ENCODE measurements at regions not wholly inside any gene's neighbourhood (a gene's known extent, or its start where the extent isn't known, plus 50 kb on each side); places are given as distances from the start of the nearest gene placed in this dataset.
"Not testable (repeated sequence)": the region's sequence is repeated elsewhere in the genome, so short reads cannot be mapped to it uniquely, and the experiment has no call there.

GRCh38 chr3:162369306-162369705 is 872.7 kb downstream of the OTOL1 start:
- Histone ChIP-seq H3K4me3 (ENCODE audit: low read length in 2 of 2) (no peak overlapping the region), H3K27ac (ENCODE audit: low read depth in 2 of 2, low read length in 2 of 2) (no peak overlapping the region), H3K9ac (ENCODE audit: low read depth in 1 of 2, low read length in 2 of 2) (no peak overlapping the region), H3K9me3 (ENCODE audit: control insufficient read depth in 2 of 2, low read length in 2 of 2) (no peaks in the 10 kb centered on the region), H3K36me3 (ENCODE audit: control insufficient read depth in 2 of 2, insufficient read depth in 2 of 2, low read length in 2 of 2) (no peaks in the 10 kb centered on the region), H3K4me1 (ENCODE audit: control insufficient read depth in 2 of 2, insufficient read depth in 2 of 2, low read length in 2 of 2) (no peaks in the 10 kb centered on the region), H3K27me3 (ENCODE audit: control insufficient read depth in 2 of 2, insufficient read depth in 2 of 2, low read length in 2 of 2) (no peaks in the 10 kb centered on the region)

GRCh38 chr3:162370141-162370540 is 873.5 kb downstream of the OTOL1 start:
- Histone ChIP-seq H3K27ac (ENCODE audit: low read depth in 2 of 2, low read length in 2 of 2) (no peak overlapping the region), H3K27me3 (ENCODE audit: control insufficient read depth in 2 of 2, insufficient read depth in 2 of 2, low read length in 2 of 2) (no peaks in the 10 kb centered on the region), H3K9me3 (ENCODE audit: control insufficient read depth in 2 of 2, low read length in 2 of 2) (no peaks in the 10 kb centered on the region), H3K4me1 (ENCODE audit: control insufficient read depth in 2 of 2, insufficient read depth in 2 of 2, low read length in 2 of 2) (no peaks in the 10 kb centered on the region), H3K36me3 (ENCODE audit: control insufficient read depth in 2 of 2, insufficient read depth in 2 of 2, low read length in 2 of 2) (no peaks in the 10 kb centered on the region), H3K4me3 (ENCODE audit: low read length in 2 of 2) (no peak overlapping the region), H3K9ac (ENCODE audit: low read depth in 1 of 2, low read length in 2 of 2) (no peak overlapping the region)

GRCh38 chr3:162376761-162377160 is 880.2 kb downstream of the OTOL1 start:
- Histone ChIP-seq H3K36me3 (ENCODE audit: control insufficient read depth in 2 of 2, insufficient read depth in 2 of 2, low read length in 2 of 2) (no peaks in the 10 kb centered on the region), H3K9ac (ENCODE audit: low read depth in 1 of 2, low read length in 2 of 2) (no peak overlapping the region), H3K4me1 (ENCODE audit: control insufficient read depth in 2 of 2, insufficient read depth in 2 of 2, low read length in 2 of 2) (no peaks in the 10 kb centered on the region), H3K4me3 (ENCODE audit: low read length in 2 of 2) (no peak overlapping the region), H3K27me3 (ENCODE audit: control insufficient read depth in 2 of 2, insufficient read depth in 2 of 2, low read length in 2 of 2) (no peaks in the 10 kb centered on the region), H3K9me3 (ENCODE audit: control insufficient read depth in 2 of 2, low read length in 2 of 2) (no peaks in the 10 kb centered on the region), H3K27ac (ENCODE audit: low read depth in 2 of 2, low read length in 2 of 2) (no peak overlapping the region)

GRCh38 chr3:162377608-162378007 is 881.0 kb downstream of the OTOL1 start:
- Histone ChIP-seq H3K27ac (ENCODE audit: low read depth in 2 of 2, low read length in 2 of 2) (no peak overlapping the region), H3K27me3 (ENCODE audit: control insufficient read depth in 2 of 2, insufficient read depth in 2 of 2, low read length in 2 of 2) (no peaks in the 10 kb centered on the region), H3K9me3 (ENCODE audit: control insufficient read depth in 2 of 2, low read length in 2 of 2) (no peaks in the 10 kb centered on the region), H3K4me1 (ENCODE audit: control insufficient read depth in 2 of 2, insufficient read depth in 2 of 2, low read length in 2 of 2) (no peaks in the 10 kb centered on the region), H3K9ac (ENCODE audit: low read depth in 1 of 2, low read length in 2 of 2) (no peak overlapping the region), H3K4me3 (ENCODE audit: low read length in 2 of 2) (no peak overlapping the region), H3K36me3 (ENCODE audit: control insufficient read depth in 2 of 2, insufficient read depth in 2 of 2, low read length in 2 of 2) (no peaks in the 10 kb centered on the region)

DNA sequence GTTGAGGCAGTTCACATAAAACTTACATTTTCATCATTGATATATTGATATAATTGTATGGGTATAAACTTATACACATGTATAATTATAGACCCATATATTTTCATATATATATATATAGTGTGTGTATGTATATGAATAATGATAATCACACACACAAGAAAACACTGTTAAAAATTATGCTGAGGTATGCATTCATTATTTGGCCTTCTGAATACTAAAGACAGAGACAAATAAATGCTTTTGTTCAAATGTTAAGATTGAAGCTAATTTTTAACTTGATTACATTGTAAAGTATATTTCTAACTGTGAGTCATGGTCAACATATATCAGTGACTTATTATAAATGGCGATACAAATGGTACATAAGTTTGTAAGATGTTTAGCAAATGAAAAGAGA is 888.8 kb downstream of the OTOL1 start:
- Histone ChIP-seq H3K27ac (ENCODE audit: low read depth in 2 of 2, low read length in 2 of 2) (no peak overlapping the region), H3K9ac (ENCODE audit: low read depth in 1 of 2, low read length in 2 of 2) (no peak overlapping the region), H3K4me3 (ENCODE audit: low read length in 2 of 2) (no peak overlapping the region), H3K4me1 (ENCODE audit: control insufficient read depth in 2 of 2, insufficient read depth in 2 of 2, low read length in 2 of 2) (no peaks in the 10 kb centered on the region), H3K36me3 (ENCODE audit: control insufficient read depth in 2 of 2, insufficient read depth in 2 of 2, low read length in 2 of 2) (no peaks in the 10 kb centered on the region), H3K27me3 (ENCODE audit: control insufficient read depth in 2 of 2, insufficient read depth in 2 of 2, low read length in 2 of 2) (no peaks in the 10 kb centered on the region), H3K9me3 (ENCODE audit: control insufficient read depth in 2 of 2, low read length in 2 of 2) (no peaks in the 10 kb centered on the region)

DNA sequence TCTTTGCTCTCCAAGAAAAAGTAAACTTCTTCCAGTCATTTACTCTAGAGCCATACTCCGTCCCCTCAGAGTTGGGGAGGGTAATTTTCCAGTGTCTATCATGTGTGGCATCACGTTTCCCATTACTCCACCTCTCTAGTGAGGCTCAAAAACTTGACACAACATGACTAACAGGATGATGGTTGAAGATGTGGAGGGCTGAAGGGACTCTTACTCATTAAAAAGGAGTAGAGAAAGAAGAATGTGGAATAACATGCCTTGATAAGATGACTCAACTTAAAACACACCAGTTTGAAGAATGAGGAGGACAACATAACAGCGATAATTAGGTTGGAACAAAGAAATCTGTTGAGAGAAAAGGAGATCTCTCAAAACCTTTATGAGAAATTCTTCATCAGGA is 894.3 kb downstream of the OTOL1 start:
- Histone ChIP-seq H3K4me3 (ENCODE audit: low read length in 2 of 2) (no peak overlapping the region), H3K36me3 (ENCODE audit: control insufficient read depth in 2 of 2, insufficient read depth in 2 of 2, low read length in 2 of 2) (no peaks in the 10 kb centered on the region), H3K27ac (ENCODE audit: low read depth in 2 of 2, low read length in 2 of 2) (no peak overlapping the region), H3K9ac (ENCODE audit: low read depth in 1 of 2, low read length in 2 of 2) (no peak overlapping the region), H3K27me3 (ENCODE audit: control insufficient read depth in 2 of 2, insufficient read depth in 2 of 2, low read length in 2 of 2) (no peaks in the 10 kb centered on the region), H3K9me3 (ENCODE audit: control insufficient read depth in 2 of 2, low read length in 2 of 2) (no peaks in the 10 kb centered on the region), H3K4me1 (ENCODE audit: control insufficient read depth in 2 of 2, insufficient read depth in 2 of 2, low read length in 2 of 2) (no peaks in the 10 kb centered on the region)

GRCh38 chr3:162391301-162391700 is 894.7 kb downstream of the OTOL1 start:
- no peaks in the 10 kb centered on the region for H3K36me3 ChIP-seq (ENCODE audit: control insufficient read depth in 2 of 2, insufficient read depth in 2 of 2, low read length in 2 of 2)
- H3K4me1 ChIP-seq (ENCODE audit: control insufficient read depth in 2 of 2, insufficient read depth in 2 of 2, low read length in 2 of 2) = no peaks in the 10 kb centered on the region
- no peaks in the 10 kb centered on the region for H3K27me3 ChIP-seq (ENCODE audit: control insufficient read depth in 2 of 2, insufficient read depth in 2 of 2, low read length in 2 of 2)
- no peak overlapping the region for H3K9ac ChIP-seq (ENCODE audit: low read depth in 1 of 2, low read length in 2 of 2)
- no peaks in the 10 kb centered on the region for H3K9me3 ChIP-seq (ENCODE audit: control insufficient read depth in 2 of 2, low read length in 2 of 2)
- no peak overlapping the region for H3K4me3 ChIP-seq (ENCODE audit: low read length in 2 of 2)
- no peak overlapping the region for H3K27ac ChIP-seq (ENCODE audit: low read depth in 2 of 2, low read length in 2 of 2)

- no peaks in the 10 kb centered on the region for H3K4me1 ChIP-seq (ENCODE audit: control insufficient read depth in 2 of 2, insufficient read depth in 2 of 2, low read length in 2 of 2)
- H3K27me3 ChIP-seq (ENCODE audit: control insufficient read depth in 2 of 2, insufficient read depth in 2 of 2, low read length in 2 of 2) = no peaks in the 10 kb centered on the region
- no peaks in the 10 kb centered on the region for H3K9me3 ChIP-seq (ENCODE audit: control insufficient read depth in 2 of 2, low read length in 2 of 2)
- no peak overlapping the region for H3K4me3 ChIP-seq (ENCODE audit: low read length in 2 of 2)
- no peak overlapping the region for H3K27ac ChIP-seq (ENCODE audit: low read depth in 2 of 2, low read length in 2 of 2)
- no peaks in the 10 kb centered on the region for H3K36me3 ChIP-seq (ENCODE audit: control insufficient read depth in 2 of 2, insufficient read depth in 2 of 2, low read length in 2 of 2)
- no peak overlapping the region for H3K9ac ChIP-seq (ENCODE audit: low read depth in 1 of 2, low read length in 2 of 2)
Observed at GRCh38 chr3:162395496-162395895, 898.9 kb downstream of the OTOL1 start.

- Histone ChIP-seq H3K36me3 (ENCODE audit: control insufficient read depth in 2 of 2, insufficient read depth in 2 of 2, low read length in 2 of 2) (no peaks in the 10 kb centered on the region), H3K9ac (ENCODE audit: low read depth in 1 of 2, low read length in 2 of 2) (no peak overlapping the region), H3K9me3 (ENCODE audit: control insufficient read depth in 2 of 2, low read length in 2 of 2) (no peaks in the 10 kb centered on the region), H3K27me3 (ENCODE audit: control insufficient read depth in 2 of 2, insufficient read depth in 2 of 2, low read length in 2 of 2) (no peaks in the 10 kb centered on the region), H3K27ac (ENCODE audit: low read depth in 2 of 2, low read length in 2 of 2) (no peak overlapping the region), H3K4me3 (ENCODE audit: low read length in 2 of 2) (no peak overlapping the region), H3K4me1 (ENCODE audit: control insufficient read depth in 2 of 2, insufficient read depth in 2 of 2, low read length in 2 of 2) (no peaks in the 10 kb centered on the region)
Observed at GRCh38 chr3:162398554-162398953, 901.9 kb downstream of the OTOL1 start.

- Histone ChIP-seq H3K4me1 (ENCODE audit: control insufficient read depth in 2 of 2, insufficient read depth in 2 of 2, low read length in 2 of 2) (no peaks in the 10 kb centered on the region), H3K36me3 (ENCODE audit: control insufficient read depth in 2 of 2, insufficient read depth in 2 of 2, low read length in 2 of 2) (no peaks in the 10 kb centered on the region), H3K27ac (ENCODE audit: low read depth in 2 of 2, low read length in 2 of 2) (no peak overlapping the region), H3K9ac (ENCODE audit: low read depth in 1 of 2, low read length in 2 of 2) (no peak overlapping the region), H3K27me3 (ENCODE audit: control insufficient read depth in 2 of 2, insufficient read depth in 2 of 2, low read length in 2 of 2) (no peaks in the 10 kb centered on the region), H3K9me3 (ENCODE audit: control insufficient read depth in 2 of 2, low read length in 2 of 2) (no peaks in the 10 kb centered on the region), H3K4me3 (ENCODE audit: low read length in 2 of 2) (no peak overlapping the region)
Observed at GRCh38 chr3:162400697-162401096, 904.1 kb downstream of the OTOL1 start.

DNA sequence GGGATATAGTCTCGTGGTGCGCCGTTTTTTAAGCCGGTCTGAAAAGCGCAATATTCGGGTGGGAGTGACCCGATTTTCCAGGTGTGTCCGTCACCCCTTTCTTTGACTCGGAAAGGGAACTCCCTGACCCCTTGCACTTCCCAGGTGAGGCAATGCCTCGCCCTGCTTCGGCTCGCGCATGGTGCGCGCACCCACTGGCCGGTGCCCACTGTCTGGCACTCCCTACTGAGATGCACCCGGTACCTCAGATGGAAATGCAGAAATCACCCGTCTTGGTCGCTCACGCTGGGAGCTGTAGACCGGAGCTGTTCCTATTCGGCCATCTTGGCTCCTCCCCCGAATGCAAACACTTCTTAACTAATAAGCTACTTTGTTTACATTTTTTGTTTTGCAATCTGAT is 914.9 kb downstream of the OTOL1 start:
- not testable (repeated sequence) for H3K27ac ChIP-seq (ENCODE audit: low read depth in 2 of 2, low read length in 2 of 2); H3K36me3 ChIP-seq (ENCODE audit: control insufficient read depth in 2 of 2, insufficient read depth in 2 of 2, low read length in 2 of 2); H3K9me3 ChIP-seq (ENCODE audit: control insufficient read depth in 2 of 2, low read length in 2 of 2); H3K4me3 ChIP-seq (ENCODE audit: low read length in 2 of 2); H3K9ac ChIP-seq (ENCODE audit: low read depth in 1 of 2, low read length in 2 of 2); H3K27me3 ChIP-seq (ENCODE audit: control insufficient read depth in 2 of 2, insufficient read depth in 2 of 2, low read length in 2 of 2); H3K4me1 ChIP-seq (ENCODE audit: control insufficient read depth in 2 of 2, insufficient read depth in 2 of 2, low read length in 2 of 2)
